ENCODE measurements at regions not wholly inside any gene's neighbourhood (a gene's known extent, or its start where the extent isn't known, plus 50 kb on each side); places are given as distances from the start of the nearest gene placed in this dataset.

DNA sequence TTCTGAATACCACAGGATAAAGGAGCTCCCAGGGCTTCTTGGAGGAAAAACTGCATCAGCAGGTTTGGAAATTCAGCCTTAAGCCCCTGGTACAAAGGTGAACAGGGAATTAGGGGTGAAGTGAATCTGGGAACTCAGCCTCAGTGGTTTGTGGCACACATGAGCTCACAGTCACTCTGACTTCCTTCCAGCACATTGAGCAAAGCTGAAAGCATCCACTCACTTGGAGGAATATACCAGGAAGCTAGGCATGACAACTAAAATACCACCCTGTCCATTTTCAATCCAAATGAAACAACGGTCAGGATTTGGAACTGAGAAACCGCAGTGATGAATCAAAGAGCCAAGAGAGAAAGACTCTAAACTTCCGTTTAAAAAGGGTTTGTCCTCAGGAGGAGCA is 216.1 kb downstream of the ICOS start:
- no peak for DNase-seq
- WGBS, result 88% methylated on average over 3 of the region's 3 CpGs
- Histone ChIP-seq H3K4me1 (ENCODE audit: control insufficient read depth, insufficient read depth, low read depth, low read length) (peaks cover 2% of the 10 kb centered on the region), H2BK5ac (ENCODE audit: low read depth, low read length, poor library complexity, severe bottlenecking) (no peak overlapping the region), H3K79me1 (replicated peaks; ENCODE audit: low read length, poor library complexity, severe bottlenecking) (no peaks in the 10 kb centered on the region), H3K18ac (ENCODE audit: low read depth in 1 of 2, low read length in 2 of 2) (no peak overlapping the region), H2BK15ac (ENCODE audit: low read depth, poor library complexity, severe bottlenecking) (no peak overlapping the region), H4K8ac (ENCODE audit: low read length) (no peak overlapping the region), H3K4me2 (ENCODE audit: low read length, poor library complexity, severe bottlenecking) (no peak overlapping the region), H3K36me3 (ENCODE audit: control insufficient read depth in 1 of 2, insufficient read depth in 2 of 2, low read depth in 1 of 2, low read length in 2 of 2) (no peaks in the 10 kb centered on the region), H3K23ac (ENCODE audit: low read length in 2 of 2) (no peak overlapping the region), H3K27me3 (ENCODE audit: control insufficient read depth in 1 of 2, insufficient read depth in 1 of 2, low read length in 2 of 2) (peaks cover 0 to 16% of the 10 kb centered on the region in 2 experiments), H2AFZ (ENCODE audit: low read depth, low read length) (no peak overlapping the region), H2BK120ac (ENCODE audit: low read depth, low read length) (no peak overlapping the region), H2BK12ac (ENCODE audit: low read length in 2 of 2) (no peak overlapping the region), H3K9me3 (ENCODE audit: control insufficient read depth, low read length) (no peaks in the 10 kb centered on the region), H4K91ac (ENCODE audit: low read length) (no peak overlapping the region), H3K4ac (ENCODE audit: low read depth in 1 of 2, low read length in 2 of 2) (no peak overlapping the region), H3K9ac (ENCODE audit: low read length) (no peak overlapping the region), H2AK5ac (ENCODE audit: low read length, severe bottlenecking) (no peak overlapping the region), H3K14ac (ENCODE audit: low read length in 2 of 2) (no peak overlapping the region), H3K27ac (ENCODE audit: low read length, poor library complexity, severe bottlenecking) (no peak overlapping the region), H3K4me3 (ENCODE audit: insufficient read depth in 1 of 2, low read depth in 1 of 2, low read length in 2 of 2) (no peak overlapping the region)

- Histone ChIP-seq H3K4me2 (ENCODE audit: low read length, poor library complexity, severe bottlenecking) (no peak overlapping the region), H3K4me3 (ENCODE audit: insufficient read depth in 1 of 2, low read depth in 1 of 2, low read length in 2 of 2) (no peak overlapping the region), H4K91ac (ENCODE audit: low read length) (no peak overlapping the region), H3K36me3 (ENCODE audit: control insufficient read depth in 1 of 2, insufficient read depth in 2 of 2, low read depth in 1 of 2, low read length in 2 of 2) (no peaks in the 10 kb centered on the region), H2BK120ac (ENCODE audit: low read depth, low read length) (no peak overlapping the region), H3K4ac (ENCODE audit: low read depth in 1 of 2, low read length in 2 of 2) (no peak overlapping the region), H3K27ac (ENCODE audit: low read length, poor library complexity, severe bottlenecking) (no peak overlapping the region), H3K4me1 (ENCODE audit: control insufficient read depth, insufficient read depth, low read depth, low read length) (peaks cover 2% of the 10 kb centered on the region), H2BK12ac (ENCODE audit: low read length in 2 of 2) (no peak overlapping the region), H3K23ac (ENCODE audit: low read length in 2 of 2) (no peak overlapping the region), H2BK15ac (ENCODE audit: low read depth, poor library complexity, severe bottlenecking) (no peak overlapping the region), H3K14ac (ENCODE audit: low read length in 2 of 2) (no peak overlapping the region), H3K9me3 (ENCODE audit: control insufficient read depth, low read length) (no peaks in the 10 kb centered on the region), H2AFZ (ENCODE audit: low read depth, low read length) (no peak overlapping the region), H3K9ac (ENCODE audit: low read length) (no peak overlapping the region), H4K8ac (ENCODE audit: low read length) (no peak overlapping the region), H3K27me3 (ENCODE audit: control insufficient read depth in 1 of 2, insufficient read depth in 1 of 2, low read length in 2 of 2) (peaks cover 0 to 16% of the 10 kb centered on the region in 2 experiments), H3K79me1 (replicated peaks; ENCODE audit: low read length, poor library complexity, severe bottlenecking) (no peaks in the 10 kb centered on the region), H2BK5ac (ENCODE audit: low read depth, low read length, poor library complexity, severe bottlenecking) (no peak overlapping the region), H2AK5ac (ENCODE audit: low read length, severe bottlenecking) (no peak overlapping the region), H3K18ac (ENCODE audit: low read depth in 1 of 2, low read length in 2 of 2) (no peak overlapping the region)
- no peak for DNase-seq
- WGBS, result 100% methylated on average over 1 of the region's 3 CpGs
Observed at GRCh38 chr2:204154863-204155262, 218.3 kb downstream of the ICOS start.

DNA sequence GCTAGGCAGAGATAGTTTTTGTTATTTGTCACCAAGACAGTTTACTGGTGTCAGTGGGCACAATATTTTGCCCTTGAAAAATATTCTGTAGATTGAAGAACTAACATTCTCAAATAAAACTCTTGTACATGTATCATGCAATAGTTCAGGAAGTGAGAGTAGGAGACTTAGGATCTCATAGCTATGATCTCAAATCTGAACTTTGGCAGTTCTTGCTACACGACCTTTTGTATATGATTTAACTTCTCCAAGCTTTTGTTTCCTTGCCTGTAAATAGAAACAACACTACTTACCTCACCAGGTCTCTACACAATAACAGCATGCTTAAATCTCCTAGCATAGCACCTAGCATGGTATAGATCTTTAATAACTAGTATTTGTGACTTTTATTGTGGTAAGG is 219.9 kb downstream of the ICOS start:
- Histone ChIP-seq H3K79me1 (replicated peaks; ENCODE audit: low read length, poor library complexity, severe bottlenecking) (no peaks in the 10 kb centered on the region), H3K23ac (ENCODE audit: low read length in 2 of 2) (no peak overlapping the region), H3K4me2 (ENCODE audit: low read length, poor library complexity, severe bottlenecking) (no peak overlapping the region), H2AK5ac (ENCODE audit: low read length, severe bottlenecking) (no peak overlapping the region), H3K27ac (ENCODE audit: low read length, poor library complexity, severe bottlenecking) (no peak overlapping the region), H3K18ac (ENCODE audit: low read depth in 1 of 2, low read length in 2 of 2) (no peak overlapping the region), H2BK15ac (ENCODE audit: low read depth, poor library complexity, severe bottlenecking) (no peak overlapping the region), H2AFZ (ENCODE audit: low read depth, low read length) (no peak overlapping the region), H3K36me3 (ENCODE audit: control insufficient read depth in 1 of 2, insufficient read depth in 2 of 2, low read depth in 1 of 2, low read length in 2 of 2) (no peaks in the 10 kb centered on the region), H3K4me3 (ENCODE audit: insufficient read depth in 1 of 2, low read depth in 1 of 2, low read length in 2 of 2) (no peak overlapping the region), H2BK5ac (ENCODE audit: low read depth, low read length, poor library complexity, severe bottlenecking) (no peak overlapping the region), H4K8ac (ENCODE audit: low read length) (no peak overlapping the region), H3K4me1 (ENCODE audit: control insufficient read depth, insufficient read depth, low read depth, low read length) (no peaks in the 10 kb centered on the region), H2BK12ac (ENCODE audit: low read length in 2 of 2) (no peak overlapping the region), H2BK120ac (ENCODE audit: low read depth, low read length) (no peak overlapping the region), H4K91ac (ENCODE audit: low read length) (no peak overlapping the region), H3K9ac (ENCODE audit: low read length) (no peak overlapping the region), H3K27me3 (ENCODE audit: control insufficient read depth in 1 of 2, insufficient read depth in 1 of 2, low read length in 2 of 2) (peaks cover 4 to 10% of the 10 kb centered on the region in 2 experiments), H3K4ac (ENCODE audit: low read depth in 1 of 2, low read length in 2 of 2) (no peak overlapping the region), H3K14ac (ENCODE audit: low read length in 2 of 2) (no peak overlapping the region), H3K9me3 (ENCODE audit: control insufficient read depth, low read length) (no peaks in the 10 kb centered on the region)
- 50% methylated on average over 1 of the region's 1 CpG for WGBS
- DNase-seq, result no peak

DNA sequence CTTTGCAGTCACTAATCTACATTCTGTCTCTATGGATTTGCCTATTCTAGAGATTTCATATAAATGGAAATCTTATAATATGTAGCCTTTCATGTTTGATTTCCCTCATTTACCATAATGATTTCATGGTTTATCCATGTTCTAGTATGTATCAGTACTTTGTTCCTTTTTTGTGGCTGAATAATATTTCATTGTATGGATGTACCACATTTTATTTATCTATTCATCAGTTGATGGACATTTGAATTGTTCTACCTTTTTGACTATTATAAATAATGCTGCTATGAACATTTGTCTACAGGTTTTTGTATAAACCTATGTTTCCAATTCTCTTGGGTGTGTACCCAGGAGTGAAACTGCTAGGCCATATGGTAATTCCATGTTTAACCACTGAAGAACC is 221.1 kb downstream of the ICOS start:
- Histone ChIP-seq H4K91ac (ENCODE audit: low read length) (no peak overlapping the region), H3K4me1 (ENCODE audit: control insufficient read depth, insufficient read depth, low read depth, low read length) (no peaks in the 10 kb centered on the region), H3K4ac (ENCODE audit: low read depth in 1 of 2, low read length in 2 of 2) (no peak overlapping the region), H4K8ac (ENCODE audit: low read length) (no peak overlapping the region), H2BK15ac (ENCODE audit: low read depth, poor library complexity, severe bottlenecking) (no peak overlapping the region), H3K23ac (ENCODE audit: low read length in 2 of 2) (no peak overlapping the region), H2AK5ac (ENCODE audit: low read length, severe bottlenecking) (no peak overlapping the region), H3K36me3 (ENCODE audit: control insufficient read depth in 1 of 2, insufficient read depth in 2 of 2, low read depth in 1 of 2, low read length in 2 of 2) (no peaks in the 10 kb centered on the region), H3K27ac (ENCODE audit: low read length, poor library complexity, severe bottlenecking) (no peak overlapping the region), H3K27me3 (ENCODE audit: control insufficient read depth in 1 of 2, insufficient read depth in 1 of 2, low read length in 2 of 2) (peaks cover 2 to 4% of the 10 kb centered on the region in 2 experiments), H3K18ac (ENCODE audit: low read depth in 1 of 2, low read length in 2 of 2) (no peak overlapping the region), H3K9me3 (ENCODE audit: control insufficient read depth, low read length) (no peaks in the 10 kb centered on the region), H3K4me2 (ENCODE audit: low read length, poor library complexity, severe bottlenecking) (no peak overlapping the region), H2AFZ (ENCODE audit: low read depth, low read length) (no peak overlapping the region), H3K9ac (ENCODE audit: low read length) (no peak overlapping the region), H2BK12ac (ENCODE audit: low read length in 2 of 2) (no peak overlapping the region), H2BK5ac (ENCODE audit: low read depth, low read length, poor library complexity, severe bottlenecking) (no peak overlapping the region), H3K4me3 (ENCODE audit: insufficient read depth in 1 of 2, low read depth in 1 of 2, low read length in 2 of 2) (no peak overlapping the region), H3K79me1 (replicated peaks; ENCODE audit: low read length, poor library complexity, severe bottlenecking) (no peaks in the 10 kb centered on the region), H3K14ac (ENCODE audit: low read length in 2 of 2) (no peak overlapping the region), H2BK120ac (ENCODE audit: low read depth, low read length) (no peak overlapping the region)
- DNase-seq, result no peak

Measured in mesenchymal stem cell (in vitro differentiated cells and primary cell).